Neural cell (in vitro differentiated cells): ENCODE measurements at regions not wholly inside any gene's neighbourhood (a gene's known extent, or its start where the extent isn't known, plus 50 kb on each side); places are given as distances from the start of the nearest gene placed in this dataset.

ENCODE experiments used
- H2AFZ ChIP-seq: fragments of 200-600, 300-800 bp; sonication (generic), shearing (Covaris generic); 2 replicates; pipeline ENCODE4 v1.6.0; 2014; ENCODE audit warnings: low read depth, mild to moderate bottlenecking, antibody characterized with exemption, low read length, moderate library complexity
- H3F3A ChIP-seq: fragments of 200-600 bp; shearing (Covaris generic); 2 replicates; pipeline ENCODE4 v1.6.1; 2016; ENCODE audit warnings: mild to moderate bottlenecking, moderate library complexity, mixed read lengths, antibody characterized with exemption, low read length; ENCODE audit not compliant: insufficient read depth, poor library complexity, severe bottlenecking
- H3K27ac ChIP-seq: fragments of 200-600, 300-800 bp; sonication (generic), shearing (Covaris generic); 2 replicates; pipeline ENCODE4 v1.5.1; 2014; ENCODE audit warnings: mild to moderate bottlenecking, low read length, moderate library complexity
- H3K27me3 ChIP-seq: fragments of 300-800, 200-600 bp; sonication (generic), shearing (Covaris generic); 2 replicates; pipeline ENCODE4 v1.6.0; 2014; ENCODE audit warnings: mild to moderate bottlenecking, low read depth, low read length, moderate library complexity; ENCODE audit not compliant: insufficient read depth
- H3K36me3 ChIP-seq: fragments of 300-800, 200-600 bp; sonication (generic), shearing (Covaris generic); 2 replicates; pipeline ENCODE4 v1.5.1; 2014; ENCODE audit warnings: mild to moderate bottlenecking, antibody characterized with exemption, low read length, moderate library complexity; ENCODE audit not compliant: insufficient read depth
- H3K4me2 ChIP-seq: fragments of 300-800, 200-600 bp; sonication (generic), shearing (Covaris generic); 2 replicates; pipeline ENCODE4 v1.6.0; 2014; ENCODE audit warnings: mild to moderate bottlenecking, low read length
- H3K4me3 ChIP-seq: fragments of 300-800, 200-600 bp; sonication (generic), shearing (Covaris generic); 2 replicates; pipeline ENCODE4 v1.5.1; 2014; ENCODE audit warnings: mild to moderate bottlenecking, low read length, moderate library complexity
- H3K79me2 ChIP-seq: fragments of 200-600 bp; shearing (Covaris generic); replicated peaks from 2 replicates; pipeline ENCODE4 v1.6.0; 2014; ENCODE audit warnings: mild to moderate bottlenecking, low read length, moderate library complexity; ENCODE audit not compliant: insufficient read depth
- H3K9ac ChIP-seq: fragments of 300-800, 200-600 bp; sonication (generic), shearing (Covaris generic); 2 replicates; pipeline ENCODE4 v1.6.1; 2016; ENCODE audit warnings: mild to moderate bottlenecking, low read length, mixed read lengths
- H3K9me2 ChIP-seq: fragments of 200-600 bp; shearing (Covaris generic); 2 replicates; pipeline ENCODE4 v1.6.1; 2016; ENCODE audit warnings: mild to moderate bottlenecking, low read length, mixed read lengths; ENCODE audit not compliant: insufficient read depth
- H3K9me3 ChIP-seq: fragments of 200-600, 300-800 bp; sonication (generic), shearing (Covaris generic); 2 replicates; pipeline ENCODE4 v1.6.1; 2016; ENCODE audit warnings: mild to moderate bottlenecking, mixed run types, low read length, moderate library complexity, mixed read lengths
- H4K20me1 ChIP-seq: fragments of 200-600 bp; shearing (Covaris generic); 2 replicates; pipeline ENCODE4 v1.6.1; 2016; ENCODE audit warnings: mild to moderate bottlenecking, mixed run types; ENCODE audit not compliant: insufficient read depth
- EP300 ChIP-seq: fragments of 450-650 bp; conservative IDR thresholded peaks from 2 replicates; pipeline ENCODE4 v1.6.1; 2014; ENCODE audit warnings: antibody characterized with exemption, mild to moderate bottlenecking, moderate library complexity; ENCODE audit not compliant: poor library complexity, severe bottlenecking
- EZH2 ChIP-seq: fragments of 200-600, 300-800 bp; shearing (Covaris generic), sonication (generic); IDR thresholded peaks from 2 replicates; pipeline ENCODE4 v1.6.1; 2014; ENCODE audit warnings: antibody characterized with exemption, low read length, borderline replicate concordance, mild to moderate bottlenecking; ENCODE audit not compliant: insufficient read depth, poor library complexity, severe bottlenecking
- MXI1 ChIP-seq: fragments of 450-650 bp; conservative IDR thresholded peaks from 2 replicates; pipeline ENCODE4 v1.6.1; 2014; ENCODE audit warnings: antibody characterized with exemption, mild to moderate bottlenecking; ENCODE audit not compliant: poor library complexity, severe bottlenecking
- POLR2AphosphoS5 ChIP-seq: IDR thresholded peaks from 2 replicates; pipeline ENCODE4 v1.6.1; 2012
- RAD21 ChIP-seq: fragments of 450-650 bp; conservative IDR thresholded peaks from 2 replicates; pipeline ENCODE4 v1.6.1; 2014; ENCODE audit warnings: antibody characterized with exemption, mild to moderate bottlenecking, moderate library complexity
- SMC3 ChIP-seq: fragments of 450-650 bp; conservative IDR thresholded peaks from 2 replicates; pipeline ENCODE4 v1.6.1; 2014; ENCODE audit warnings: antibody characterized with exemption, mild to moderate bottlenecking, moderate library complexity; ENCODE audit not compliant: poor library complexity
- TAF1 ChIP-seq: IDR thresholded peaks from 2 replicates; pipeline ENCODE4 v1.6.1; 2012; ENCODE audit warnings: low read depth
- TF ChIP-seq, protein P1 (sequence below): fragments of 450-650 bp; IDR thresholded peaks from 2 replicates; pipeline ENCODE4 v1.5.1; 2014; ENCODE audit warnings: antibody characterized with exemption, mild to moderate bottlenecking, moderate library complexity; ENCODE audit not compliant: poor library complexity, severe bottlenecking
- TF ChIP-seq, protein P2 (sequence below): IDR thresholded peaks from 2 replicates; pipeline ENCODE4 v1.6.1; 2012; ENCODE audit warnings: borderline replicate concordance

DNA sequence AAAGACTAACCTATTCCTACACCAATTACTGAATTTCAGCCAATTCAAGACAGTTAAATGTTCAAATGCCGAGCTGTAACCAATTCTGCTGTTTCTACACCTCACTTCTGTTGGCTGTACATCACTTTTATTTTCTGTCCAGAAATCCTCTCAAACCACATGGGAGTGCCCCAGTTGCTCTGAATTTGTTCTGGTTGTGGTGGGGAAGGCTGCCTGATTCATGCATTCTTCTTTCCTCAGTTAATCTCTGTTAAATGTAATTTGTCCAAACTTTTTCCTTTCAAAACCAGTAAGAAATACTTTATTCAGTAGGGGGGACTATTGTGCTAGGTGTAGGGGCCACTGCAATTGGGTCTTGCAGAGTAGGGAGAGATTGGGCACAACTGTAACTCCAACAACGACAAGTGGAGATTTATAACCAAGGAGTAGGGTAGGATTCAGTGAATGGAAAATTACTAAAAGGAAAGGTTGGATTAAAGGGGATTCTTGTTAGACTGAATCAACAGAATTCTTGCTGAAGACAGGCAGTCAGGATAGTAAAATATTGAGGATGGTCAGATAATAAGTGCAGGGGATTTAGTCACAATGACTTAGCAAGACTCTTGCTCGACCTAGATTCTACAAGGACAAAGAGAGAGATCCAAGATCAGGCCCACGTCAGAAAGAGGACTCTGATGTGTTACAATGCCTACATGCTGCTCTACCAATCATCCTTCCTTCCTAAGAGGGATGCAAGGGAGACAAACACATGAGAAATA lies 593.5 kb upstream of the FAT3 start:
- Histone ChIP-seq H3K27me3 (no peaks in the 10 kb centered on the region), H3K9me2 (no peaks in the 10 kb centered on the region), H3K9ac (no peak overlapping the region), H3K4me3 (no peak overlapping the region), H3K9me3 (no peaks in the 10 kb centered on the region), H4K20me1 (no peaks in the 10 kb centered on the region), H3F3A (no peaks in the 10 kb centered on the region), H3K4me2 (no peak overlapping the region), H3K79me2 (no peaks in the 10 kb centered on the region), H3K27ac (no peak overlapping the region), H2AFZ (no peak overlapping the region), H3K36me3 (no peaks in the 10 kb centered on the region)
- TF ChIP-seq RAD21: no peak
- TF ChIP-seq POLR2AphosphoS5: no peak
- TF ChIP-seq MXI1: no peak
- TF ChIP-seq, protein P1, sequence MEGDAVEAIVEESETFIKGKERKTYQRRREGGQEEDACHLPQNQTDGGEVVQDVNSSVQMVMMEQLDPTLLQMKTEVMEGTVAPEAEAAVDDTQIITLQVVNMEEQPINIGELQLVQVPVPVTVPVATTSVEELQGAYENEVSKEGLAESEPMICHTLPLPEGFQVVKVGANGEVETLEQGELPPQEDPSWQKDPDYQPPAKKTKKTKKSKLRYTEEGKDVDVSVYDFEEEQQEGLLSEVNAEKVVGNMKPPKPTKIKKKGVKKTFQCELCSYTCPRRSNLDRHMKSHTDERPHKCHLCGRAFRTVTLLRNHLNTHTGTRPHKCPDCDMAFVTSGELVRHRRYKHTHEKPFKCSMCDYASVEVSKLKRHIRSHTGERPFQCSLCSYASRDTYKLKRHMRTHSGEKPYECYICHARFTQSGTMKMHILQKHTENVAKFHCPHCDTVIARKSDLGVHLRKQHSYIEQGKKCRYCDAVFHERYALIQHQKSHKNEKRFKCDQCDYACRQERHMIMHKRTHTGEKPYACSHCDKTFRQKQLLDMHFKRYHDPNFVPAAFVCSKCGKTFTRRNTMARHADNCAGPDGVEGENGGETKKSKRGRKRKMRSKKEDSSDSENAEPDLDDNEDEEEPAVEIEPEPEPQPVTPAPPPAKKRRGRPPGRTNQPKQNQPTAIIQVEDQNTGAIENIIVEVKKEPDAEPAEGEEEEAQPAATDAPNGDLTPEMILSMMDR: no peak
- TF ChIP-seq, protein P2, sequence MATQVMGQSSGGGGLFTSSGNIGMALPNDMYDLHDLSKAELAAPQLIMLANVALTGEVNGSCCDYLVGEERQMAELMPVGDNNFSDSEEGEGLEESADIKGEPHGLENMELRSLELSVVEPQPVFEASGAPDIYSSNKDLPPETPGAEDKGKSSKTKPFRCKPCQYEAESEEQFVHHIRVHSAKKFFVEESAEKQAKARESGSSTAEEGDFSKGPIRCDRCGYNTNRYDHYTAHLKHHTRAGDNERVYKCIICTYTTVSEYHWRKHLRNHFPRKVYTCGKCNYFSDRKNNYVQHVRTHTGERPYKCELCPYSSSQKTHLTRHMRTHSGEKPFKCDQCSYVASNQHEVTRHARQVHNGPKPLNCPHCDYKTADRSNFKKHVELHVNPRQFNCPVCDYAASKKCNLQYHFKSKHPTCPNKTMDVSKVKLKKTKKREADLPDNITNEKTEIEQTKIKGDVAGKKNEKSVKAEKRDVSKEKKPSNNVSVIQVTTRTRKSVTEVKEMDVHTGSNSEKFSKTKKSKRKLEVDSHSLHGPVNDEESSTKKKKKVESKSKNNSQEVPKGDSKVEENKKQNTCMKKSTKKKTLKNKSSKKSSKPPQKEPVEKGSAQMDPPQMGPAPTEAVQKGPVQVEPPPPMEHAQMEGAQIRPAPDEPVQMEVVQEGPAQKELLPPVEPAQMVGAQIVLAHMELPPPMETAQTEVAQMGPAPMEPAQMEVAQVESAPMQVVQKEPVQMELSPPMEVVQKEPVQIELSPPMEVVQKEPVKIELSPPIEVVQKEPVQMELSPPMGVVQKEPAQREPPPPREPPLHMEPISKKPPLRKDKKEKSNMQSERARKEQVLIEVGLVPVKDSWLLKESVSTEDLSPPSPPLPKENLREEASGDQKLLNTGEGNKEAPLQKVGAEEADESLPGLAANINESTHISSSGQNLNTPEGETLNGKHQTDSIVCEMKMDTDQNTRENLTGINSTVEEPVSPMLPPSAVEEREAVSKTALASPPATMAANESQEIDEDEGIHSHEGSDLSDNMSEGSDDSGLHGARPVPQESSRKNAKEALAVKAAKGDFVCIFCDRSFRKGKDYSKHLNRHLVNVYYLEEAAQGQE: no peak
- TF ChIP-seq TAF1: no peak
- TF ChIP-seq EZH2: no peak
- no peak for TF ChIP-seq EP300
- no peak for TF ChIP-seq SMC3

DNA sequence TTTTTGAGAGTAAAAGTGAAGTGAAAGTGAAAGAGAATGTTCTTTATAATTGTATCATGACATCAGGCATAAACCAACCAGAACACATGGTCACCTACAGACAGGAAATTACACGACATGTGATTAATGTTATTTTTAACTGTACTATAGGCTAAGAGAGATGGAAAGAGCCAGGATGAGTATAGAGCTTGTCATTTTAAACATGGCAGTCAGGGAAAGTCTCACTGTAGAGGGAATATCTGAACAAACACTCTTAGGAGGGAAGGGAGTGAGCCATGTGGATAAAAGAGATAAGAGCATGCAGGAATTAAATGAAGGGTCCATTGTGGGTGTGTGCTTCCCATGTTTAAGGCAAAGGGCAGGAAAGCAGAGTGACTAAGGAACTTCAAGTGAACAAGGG lies 599.1 kb upstream of the FAT3 start:
- no peak overlapping the region for H3K27ac ChIP-seq
- no peaks in the 10 kb centered on the region for H3K9me3 ChIP-seq
- no peaks in the 10 kb centered on the region for H3K36me3 ChIP-seq
- TF ChIP-seq MXI1 (no peak), TAF1 (no peak), EZH2 (no peak), RAD21 (no peak), SMC3 (no peak)
- TF ChIP-seq, protein P1: no peak
- H3F3A ChIP-seq: no peaks in the 10 kb centered on the region
- no peaks in the 10 kb centered on the region for H3K9me2 ChIP-seq
- H3K79me2 ChIP-seq: no peaks in the 10 kb centered on the region
- H3K4me3 ChIP-seq: no peak overlapping the region
- H3K27me3 ChIP-seq: no peaks in the 10 kb centered on the region
- no peaks in the 10 kb centered on the region for H4K20me1 ChIP-seq
- H2AFZ ChIP-seq: no peak overlapping the region
- no peak overlapping the region for H3K4me2 ChIP-seq
- H3K9ac ChIP-seq: no peak overlapping the region
